Right lobe of liver (tissue), 4 donors: ENCODE measurements at regions not wholly inside any gene's neighbourhood (a gene's known extent, or its start where the extent isn't known, plus 50 kb on each side); places are given as distances from the start of the nearest gene placed in this dataset.

Source experiments
- CTCF ChIP-seq, 4 donors: fragments of 200-600 bp in 3 of 4; fragments of 450-650 bp in 1 of 4; IDR thresholded peaks; one replicate each; pipeline versions ENCODE4 v1.5.1 to v1.8.0; 2016 to 2022; ENCODE audit warnings: antibody characterized with exemption in 4 of 4, mild to moderate bottlenecking in 2 of 4
- POLR2A ChIP-seq: fragments of 450-650 bp; IDR thresholded peaks from one replicate; pipeline ENCODE4 v1.6.1; 2017; ENCODE audit warnings: antibody characterized with exemption, mild to moderate bottlenecking
- donor health status: DM: no; HTN: no; CAD: no.
- donor health status: DM: no; HTN: no; CAD: no.
- donor health status: DM: no; HTN: yes; CAD: no.

DNA sequence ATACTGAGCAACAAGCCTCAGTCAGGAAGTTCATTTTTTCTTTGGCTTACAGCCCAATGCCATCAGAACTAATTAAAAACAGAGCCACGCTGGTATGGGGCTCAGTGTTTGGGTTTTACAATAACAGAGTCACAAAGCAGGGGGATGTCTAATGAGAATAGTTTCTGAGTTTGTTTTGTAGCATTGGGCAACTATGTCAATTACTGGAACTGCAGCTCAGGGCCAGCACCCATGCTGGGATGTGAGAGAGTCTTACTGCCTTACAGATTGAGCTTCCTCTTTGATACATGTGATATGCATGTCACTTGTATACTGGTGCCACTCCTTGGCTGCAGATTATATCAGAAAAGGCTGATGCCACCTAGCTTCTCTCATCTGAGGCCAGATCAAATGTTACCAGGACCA, 117.6 kb downstream of the TFAP2B start:
- no peak for TF ChIP-seq CTCF (IDR thresholded peaks at IDR 0.05)
- no peak for TF ChIP-seq POLR2A
